ENCODE measurements at regions not wholly inside any gene's neighbourhood (a gene's known extent, or its start where the extent isn't known, plus 50 kb on each side); places are given as distances from the start of the nearest gene placed in this dataset.

DNA sequence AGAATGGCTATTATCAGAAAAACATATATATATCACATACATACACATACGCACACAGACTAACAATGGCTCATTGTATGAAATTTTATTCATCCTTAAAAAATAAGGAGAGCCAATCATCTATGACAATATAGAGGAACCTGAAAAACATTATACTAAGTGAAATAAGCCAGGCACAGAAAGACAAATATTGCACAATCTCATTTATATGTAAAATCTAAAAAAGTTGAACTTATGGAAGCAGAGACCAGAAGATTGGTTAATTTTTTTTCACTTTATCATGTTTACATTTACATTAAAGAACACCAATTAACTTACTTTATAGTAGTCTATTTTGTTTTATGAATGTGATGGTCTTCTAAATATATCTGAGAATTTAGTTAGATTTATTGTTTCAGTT lies 198.7 kb downstream of the KIF2B start:
- DNase-seq (ENCODE audit: low read depth) = no peak

DNA sequence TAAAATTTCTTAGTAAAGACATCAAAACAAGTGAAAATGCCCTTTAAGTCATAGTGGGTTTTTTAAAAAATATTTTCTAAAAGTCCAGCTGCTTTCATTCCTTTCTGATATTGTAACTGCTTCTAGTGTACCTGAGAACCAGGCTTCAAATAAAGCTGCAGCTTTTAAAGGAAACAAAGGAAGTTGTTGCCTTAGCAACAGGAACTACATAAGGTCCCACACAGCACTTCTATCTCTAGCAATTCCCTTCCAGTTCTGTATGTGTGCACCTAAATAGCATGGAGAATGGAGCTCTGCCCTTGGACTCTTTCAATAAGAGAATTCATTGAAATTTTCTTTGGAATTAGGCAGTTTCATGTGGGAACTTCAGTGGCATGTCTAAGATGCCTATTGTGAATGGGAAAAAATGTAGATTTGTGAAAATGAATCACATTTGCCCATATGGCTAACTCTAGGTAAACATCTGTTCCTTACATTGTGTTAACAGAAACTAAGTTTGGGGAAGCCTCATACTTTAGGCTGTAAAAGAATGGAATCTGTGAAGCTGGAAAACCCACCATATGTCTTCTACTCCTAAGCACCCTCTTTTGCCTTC lies 206.4 kb downstream of the KIF2B start:
- TF ChIP-seq, protein P1, sequence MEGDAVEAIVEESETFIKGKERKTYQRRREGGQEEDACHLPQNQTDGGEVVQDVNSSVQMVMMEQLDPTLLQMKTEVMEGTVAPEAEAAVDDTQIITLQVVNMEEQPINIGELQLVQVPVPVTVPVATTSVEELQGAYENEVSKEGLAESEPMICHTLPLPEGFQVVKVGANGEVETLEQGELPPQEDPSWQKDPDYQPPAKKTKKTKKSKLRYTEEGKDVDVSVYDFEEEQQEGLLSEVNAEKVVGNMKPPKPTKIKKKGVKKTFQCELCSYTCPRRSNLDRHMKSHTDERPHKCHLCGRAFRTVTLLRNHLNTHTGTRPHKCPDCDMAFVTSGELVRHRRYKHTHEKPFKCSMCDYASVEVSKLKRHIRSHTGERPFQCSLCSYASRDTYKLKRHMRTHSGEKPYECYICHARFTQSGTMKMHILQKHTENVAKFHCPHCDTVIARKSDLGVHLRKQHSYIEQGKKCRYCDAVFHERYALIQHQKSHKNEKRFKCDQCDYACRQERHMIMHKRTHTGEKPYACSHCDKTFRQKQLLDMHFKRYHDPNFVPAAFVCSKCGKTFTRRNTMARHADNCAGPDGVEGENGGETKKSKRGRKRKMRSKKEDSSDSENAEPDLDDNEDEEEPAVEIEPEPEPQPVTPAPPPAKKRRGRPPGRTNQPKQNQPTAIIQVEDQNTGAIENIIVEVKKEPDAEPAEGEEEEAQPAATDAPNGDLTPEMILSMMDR (IDR thresholded peaks at IDR 0.05; ENCODE audit: control insufficient read depth, extremely low read depth, insufficient read depth) = no peak
- no peak for DNase-seq (ENCODE audit: low read depth)
- H3K4me3 ChIP-seq (ENCODE audit: low read depth, low read length) = no peak overlapping the region

More for the DNA sequence above, 198.7 kb downstream of the KIF2B start:
- TF ChIP-seq, protein P1 (IDR thresholded peaks at IDR 0.05; ENCODE audit: control insufficient read depth, extremely low read depth, insufficient read depth) = no peak
- no peak overlapping the region for H3K4me3 ChIP-seq (ENCODE audit: low read depth, low read length)

DNA sequence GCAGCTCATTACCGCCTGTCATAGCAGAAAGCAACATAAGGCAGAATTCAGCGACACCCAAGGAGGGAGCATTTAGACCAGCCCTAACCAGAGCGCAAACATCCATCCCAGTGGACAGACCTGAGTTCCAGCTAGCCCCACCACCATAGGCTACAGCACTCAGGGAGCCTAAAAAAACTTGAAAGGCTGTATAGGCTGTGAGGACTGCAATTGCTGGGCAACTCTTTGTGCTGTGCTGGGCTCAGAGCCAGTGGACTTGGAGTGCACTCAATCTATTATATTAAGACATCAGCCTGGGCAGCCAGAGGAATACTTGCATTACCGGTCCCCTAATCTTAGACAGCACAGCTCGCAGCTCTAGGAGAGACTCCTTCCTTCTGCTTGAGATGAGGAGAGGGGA lies 207.3 kb downstream of the KIF2B start:
- TF ChIP-seq, protein P1 (IDR thresholded peaks at IDR 0.05; ENCODE audit: control insufficient read depth, extremely low read depth, insufficient read depth) = no peak

DNA sequence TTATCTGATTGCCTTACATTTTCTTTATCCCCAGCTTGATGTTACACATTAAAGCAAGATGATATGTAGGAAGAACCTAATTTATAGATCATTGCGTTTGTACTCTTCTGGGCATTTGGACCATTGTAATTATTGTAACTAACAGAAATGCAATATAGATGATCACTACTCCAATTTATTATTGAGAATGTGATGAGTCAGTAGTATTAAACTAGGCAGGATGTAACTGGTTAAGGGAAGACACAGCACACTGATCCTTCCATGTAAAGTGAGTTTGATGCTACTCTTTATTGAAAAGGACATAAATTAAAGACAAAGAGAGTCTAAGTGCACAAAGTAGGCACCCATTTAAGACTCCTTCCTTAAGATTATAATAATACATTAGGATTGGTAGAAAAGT lies 223.8 kb downstream of the KIF2B start:
- TF ChIP-seq, protein P1 (IDR thresholded peaks at IDR 0.05; ENCODE audit: control insufficient read depth, extremely low read depth, insufficient read depth) = no peak

More for the DNA sequence above, 207.3 kb downstream of the KIF2B start:
- DNase-seq (ENCODE audit: low read depth) = no peak
- no peak overlapping the region for H3K4me3 ChIP-seq (ENCODE audit: low read depth, low read length)

DNA sequence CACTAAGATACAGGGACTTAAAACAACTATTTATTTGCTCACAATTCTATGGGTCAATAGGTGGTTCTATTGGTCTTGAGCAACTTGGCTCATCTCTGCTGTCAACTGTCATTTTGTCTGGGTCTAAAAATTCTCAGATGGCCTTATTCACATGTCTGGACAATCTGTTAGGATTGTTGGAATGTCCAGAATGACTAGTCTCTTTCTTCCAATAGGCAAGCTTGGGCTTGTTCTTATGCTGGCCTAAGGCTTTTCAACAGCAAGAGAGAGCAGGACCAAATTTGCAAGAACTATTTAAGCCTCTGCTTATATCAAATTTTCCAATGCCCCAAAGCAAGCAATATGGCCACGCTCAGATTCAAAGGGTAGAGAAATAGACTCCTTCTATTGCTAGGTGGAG lies 240.9 kb downstream of the KIF2B start:
- TF ChIP-seq, protein P1 (IDR thresholded peaks at IDR 0.05; ENCODE audit: control insufficient read depth, extremely low read depth, insufficient read depth) = no peak
- no peak overlapping the region for H3K4me3 ChIP-seq (ENCODE audit: low read depth, low read length)
- no peak for DNase-seq (ENCODE audit: low read depth)

More for the DNA sequence above, 223.8 kb downstream of the KIF2B start:
- H3K4me3 ChIP-seq (ENCODE audit: low read depth, low read length) = no peak overlapping the region
- no peak for DNase-seq (ENCODE audit: low read depth)

DNA sequence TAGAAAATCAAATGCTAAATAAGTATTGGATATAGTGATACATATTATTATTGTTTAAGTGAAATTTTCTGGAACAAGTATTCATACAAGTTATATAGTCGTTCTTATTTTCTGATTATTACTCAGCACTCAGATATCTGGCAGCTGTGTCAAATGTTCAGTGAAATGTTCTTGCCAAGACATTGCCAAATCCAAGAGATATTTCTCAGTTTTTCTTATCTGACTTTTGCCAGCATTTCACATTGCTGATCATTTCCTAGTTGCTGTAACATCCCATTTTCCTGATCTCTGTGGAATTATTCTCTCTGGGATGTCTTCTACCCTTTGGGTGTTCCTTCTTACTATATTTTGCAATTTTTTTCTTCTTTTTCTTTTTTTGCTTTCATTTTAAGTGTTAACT lies 262.3 kb downstream of the KIF2B start:
- no peak overlapping the region for H3K4me3 ChIP-seq (ENCODE audit: low read depth, low read length)
- no peak for DNase-seq (ENCODE audit: low read depth)
- TF ChIP-seq, protein P1 (IDR thresholded peaks at IDR 0.05; ENCODE audit: control insufficient read depth, extremely low read depth, insufficient read depth) = no peak

DNA sequence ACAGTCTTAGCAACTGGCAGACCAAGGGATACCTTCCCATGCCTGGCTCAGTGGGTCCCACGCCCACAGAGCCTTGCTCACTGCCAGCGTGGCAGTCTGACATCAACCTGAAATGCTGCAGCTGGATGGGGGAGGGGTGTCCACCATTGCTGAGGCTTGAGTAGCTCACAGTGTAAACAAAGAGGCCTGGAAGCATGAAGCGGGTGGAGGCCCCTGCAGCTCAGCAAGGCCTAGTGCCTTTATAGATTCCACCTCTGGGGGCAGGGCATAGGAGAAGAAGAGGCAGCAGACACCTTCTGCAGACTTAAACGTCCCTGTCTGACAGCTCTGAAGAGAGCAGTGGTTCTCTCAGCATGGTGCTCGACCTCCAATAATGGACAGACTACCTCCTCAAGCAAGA lies 263.2 kb downstream of the KIF2B start:
- no peak for DNase-seq (ENCODE audit: low read depth)
- TF ChIP-seq, protein P1 (IDR thresholded peaks at IDR 0.05; ENCODE audit: control insufficient read depth, extremely low read depth, insufficient read depth) = no peak
- H3K4me3 ChIP-seq (ENCODE audit: low read depth, low read length) = no peak overlapping the region
